ENCODE measurements at regions not wholly inside any gene's neighbourhood (a gene's known extent, or its start where the extent isn't known, plus 50 kb on each side); places are given as distances from the start of the nearest gene placed in this dataset.
A peak's percentile ranks its signal among the peaks of the same experiment; 100 is the strongest.
"Not testable (repeated sequence)": the region's sequence is repeated elsewhere in the genome, so short reads cannot be mapped to it uniquely, and the experiment has no call there.

DNA sequence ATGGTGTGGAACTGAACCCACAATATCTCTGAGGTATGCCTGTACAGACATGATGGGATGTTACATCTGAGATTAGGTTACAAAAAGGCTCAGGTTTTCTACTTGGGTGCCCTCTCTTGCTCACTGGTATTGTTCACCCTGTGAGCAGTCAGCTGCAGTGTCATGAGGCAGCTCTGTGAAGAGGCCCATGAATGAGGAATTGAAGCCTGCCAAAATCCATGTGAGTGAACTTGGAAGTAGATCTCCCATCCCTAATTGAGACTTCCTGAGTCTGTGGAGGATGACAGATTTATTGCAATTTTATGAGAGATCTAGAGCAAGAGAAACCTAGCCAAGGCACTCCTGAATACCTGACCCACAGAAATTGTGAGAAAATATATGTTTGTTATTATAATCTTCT, 404.9 kb upstream of the ZEB2 start:
- Mint-ChIP-seq H3K4me3 (no peak overlapping the region), H3K27ac (no peak overlapping the region), H3K4me1 (peaks cover 5 to 9% of the 10 kb centered on the region in 2 donors), H3K9me3 (peaks cover 8 to 17% (median 11%) of the 10 kb centered on the region in 6 donors), H3K27me3 (ENCODE audit: low read depth in 3 of 3) (no peaks in the 10 kb centered on the region), H3K36me3 (peaks cover 8 to 16% (median 13%) of the 10 kb centered on the region in 3 donors)
- no peak for DNase-seq

DNA sequence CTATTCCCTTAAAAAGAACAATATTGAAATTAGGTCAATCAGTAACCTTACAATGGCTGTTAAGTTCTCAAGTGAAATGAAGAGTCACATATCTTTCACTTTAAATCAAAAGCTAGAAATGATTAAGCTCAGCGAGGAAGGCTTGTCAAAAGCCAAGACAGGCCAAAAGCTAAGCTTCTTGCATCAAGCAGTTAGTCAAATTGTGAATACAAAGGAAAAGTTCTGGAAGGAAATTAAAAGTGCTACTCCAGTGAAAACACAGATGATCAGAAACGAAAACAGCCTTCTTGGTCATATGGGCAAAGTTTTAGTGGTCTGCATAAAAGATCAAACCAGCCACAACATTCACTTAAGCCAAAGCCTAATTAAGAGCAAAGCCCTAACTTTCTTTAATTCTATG, 402.6 kb upstream of the ZEB2 start:
- Mint-ChIP-seq H3K36me3 (peaks cover 3 to 6% (median 6%) of the 10 kb centered on the region in 3 donors), H3K4me1 (peaks cover 5 to 9% of the 10 kb centered on the region in 2 donors), H3K4me3 (peak overlapping the region in 2 of 5 donors; percentile 24 to 65), H3K9me3 (peaks cover 0 to 6% (median 3%) of the 10 kb centered on the region in 6 donors), H3K27me3 (ENCODE audit: low read depth in 3 of 3) (no peaks in the 10 kb centered on the region), H3K27ac (peak overlapping the region in 1 of 6 donors; percentile 52)
- DNase-seq: no peak

DNA sequence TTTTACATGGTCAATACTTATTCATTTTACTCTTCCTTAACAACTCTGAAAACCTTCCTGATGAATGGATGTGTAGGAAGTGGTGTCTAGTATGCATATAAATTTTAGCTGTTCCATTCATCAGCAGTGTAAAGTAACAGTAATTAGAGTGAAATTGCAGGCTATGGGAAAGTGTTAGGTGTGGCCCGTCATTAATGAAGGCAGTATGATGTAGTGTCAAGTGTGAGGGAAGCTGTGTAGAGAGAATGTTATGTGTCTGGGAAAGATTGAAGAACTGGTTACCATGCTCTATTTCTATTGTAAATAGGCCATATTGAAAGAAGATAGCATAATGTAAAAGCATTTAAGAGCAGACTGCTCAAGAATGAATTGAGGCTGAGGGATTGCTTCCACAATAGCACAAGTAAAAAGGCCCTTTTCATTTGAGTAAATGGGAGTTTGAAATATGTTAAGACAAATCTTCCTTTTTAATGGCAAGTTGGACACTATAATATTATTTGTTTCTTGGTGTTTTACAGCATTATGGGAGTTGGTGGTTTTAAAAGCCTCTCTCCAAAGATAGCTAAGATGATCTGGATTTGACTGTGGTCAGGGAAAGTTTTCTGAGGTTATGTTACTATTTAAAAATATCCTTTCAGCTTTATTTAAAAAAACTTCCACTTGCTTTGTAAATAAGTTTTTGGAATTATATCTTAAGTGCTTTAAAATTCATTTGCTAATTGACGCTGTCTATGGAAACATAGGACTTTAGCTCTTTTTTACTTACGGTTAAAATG, 401.0 kb upstream of the ZEB2 start:
- H3K4me1 Mint-ChIP-seq: peaks cover 5 to 9% of the 10 kb centered on the region in 2 donors
- H3K27me3 Mint-ChIP-seq (ENCODE audit: low read depth in 3 of 3): no peaks in the 10 kb centered on the region
- DNase-seq: no peak
- H3K9me3 Mint-ChIP-seq: peaks cover 0 to 2% (median 0%) of the 10 kb centered on the region in 6 donors
- H3K4me3 Mint-ChIP-seq: no peak overlapping the region
- no peak overlapping the region for H3K27ac Mint-ChIP-seq
- H3K36me3 Mint-ChIP-seq: peaks cover 0 to 4% (median 3%) of the 10 kb centered on the region in 3 donors

DNA sequence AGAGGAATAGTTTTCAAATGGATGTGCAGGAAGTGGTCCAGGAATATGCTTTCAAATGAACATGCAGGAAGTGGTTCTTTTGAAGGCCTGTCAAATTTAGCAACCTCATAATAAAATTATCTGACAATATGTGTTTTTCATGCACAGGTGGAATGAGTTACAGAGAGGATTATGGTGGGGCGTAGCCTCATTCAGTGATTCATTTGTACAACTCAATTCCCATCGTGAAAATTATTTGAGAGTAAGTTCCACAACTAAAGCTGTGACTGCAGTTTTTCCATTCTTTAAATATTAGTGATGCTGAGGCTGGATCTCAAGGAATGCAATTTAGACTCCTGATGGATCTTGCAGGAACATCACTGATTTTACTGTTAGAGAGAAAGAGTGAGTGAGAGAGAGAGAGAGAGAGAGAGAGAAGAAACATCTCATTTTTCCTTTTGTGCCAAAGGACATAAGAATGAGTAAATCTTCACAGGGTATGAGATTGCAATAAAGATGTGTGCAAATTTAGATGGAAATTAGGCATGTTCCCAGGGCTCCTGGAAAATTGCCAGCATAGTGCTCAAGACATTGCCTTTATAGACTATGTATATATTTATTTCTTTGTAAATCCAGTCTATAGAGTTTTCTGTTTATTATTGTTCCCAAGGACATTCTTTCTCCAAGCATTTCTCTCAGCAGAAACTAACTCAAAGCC, 394.9 kb upstream of the ZEB2 start:
- no peak for DNase-seq
- Mint-ChIP-seq H3K27me3 (ENCODE audit: low read depth in 3 of 3) (peaks cover 0 to 2% (median 0%) of the 10 kb centered on the region in 3 donors), H3K27ac (no peak overlapping the region), H3K9me3 (peaks cover 0 to 2% (median 0%) of the 10 kb centered on the region in 6 donors), H3K4me1 (peaks cover 5 to 9% of the 10 kb centered on the region in 2 donors), H3K36me3 (peaks cover 0 to 4% (median 3%) of the 10 kb centered on the region in 3 donors), H3K4me3 (no peak overlapping the region)

DNA sequence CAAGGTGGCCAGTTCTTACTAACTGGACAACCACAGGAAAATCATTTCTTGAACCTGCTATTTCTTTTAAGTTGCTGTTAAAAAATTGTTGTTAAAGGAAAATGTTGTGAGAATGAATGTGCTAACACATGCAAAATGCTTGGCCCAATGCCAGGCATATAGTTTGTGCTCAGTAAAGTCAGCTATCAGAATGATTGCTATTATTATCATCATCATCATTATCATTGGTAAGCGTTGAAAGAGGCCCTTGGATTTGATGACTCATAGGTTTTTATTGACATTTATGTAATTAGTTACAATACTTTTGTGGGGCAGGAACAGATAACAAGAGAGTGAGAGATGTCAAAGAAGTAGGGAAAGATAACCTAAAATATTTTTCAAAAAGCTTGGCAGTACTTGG, 394.2 kb upstream of the ZEB2 start:
- peaks cover 5 to 9% of the 10 kb centered on the region in 2 donors for H3K4me1 Mint-ChIP-seq
- H3K27ac Mint-ChIP-seq: no peak overlapping the region
- no peaks in the 10 kb centered on the region for H3K9me3 Mint-ChIP-seq
- no peak overlapping the region for H3K4me3 Mint-ChIP-seq
- H3K36me3 Mint-ChIP-seq: peaks cover 0 to under 1% (median 0%) of the 10 kb centered on the region in 3 donors
- peaks cover 0 to 2% (median under 1%) of the 10 kb centered on the region in 3 donors for H3K27me3 Mint-ChIP-seq (ENCODE audit: low read depth in 3 of 3)
- DNase-seq: no peak

DNA sequence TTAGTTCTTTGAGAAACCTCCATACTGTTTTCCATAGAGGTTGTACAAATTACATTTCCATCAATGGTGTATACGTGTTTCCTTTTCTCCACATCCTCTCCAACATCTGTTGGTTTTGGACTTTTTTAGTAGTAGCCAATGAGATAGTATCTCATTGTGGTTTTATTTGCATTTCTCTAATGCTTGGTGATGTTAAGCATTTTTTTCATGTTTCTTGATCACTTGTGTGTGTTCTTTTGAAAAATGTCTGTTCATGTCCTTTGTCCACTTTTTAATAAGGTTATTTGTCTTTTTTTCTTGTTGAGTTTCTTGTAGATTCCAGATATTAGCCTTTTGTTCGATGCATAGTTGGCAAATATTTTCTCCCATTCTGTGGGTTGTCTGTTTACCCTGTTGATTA, 392.3 kb upstream of the ZEB2 start:
- H3K36me3 Mint-ChIP-seq: no peaks in the 10 kb centered on the region

DNA sequence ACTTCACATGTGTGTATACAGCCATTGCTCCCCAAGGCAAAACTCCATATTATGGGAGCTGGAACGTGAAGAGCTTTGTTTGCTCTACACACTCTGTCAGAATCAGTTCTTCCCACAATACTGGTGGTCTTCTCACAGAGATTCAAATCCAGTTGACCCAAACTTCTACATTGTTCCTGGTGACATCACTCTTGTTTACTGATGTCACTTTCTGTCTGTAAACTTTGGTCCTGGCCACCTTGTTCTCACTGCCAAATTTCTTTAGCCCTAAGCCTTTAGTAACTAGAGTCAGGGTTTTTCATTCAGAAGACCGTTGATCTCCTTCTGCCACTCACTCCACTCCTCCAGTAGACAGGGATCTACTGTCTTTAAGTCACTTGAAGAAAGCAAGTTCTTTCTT, 386.0 kb upstream of the ZEB2 start:
- DNase-seq: no peak
- Mint-ChIP-seq H3K36me3 (peaks cover 0 to 11% (median 4%) of the 10 kb centered on the region in 3 donors), H3K4me1 (no peaks in the 10 kb centered on the region), H3K9me3 (peaks cover 0 to 8% (median 0%) of the 10 kb centered on the region in 6 donors), H3K27me3 (ENCODE audit: low read depth in 3 of 3) (peaks cover 1 to 5% (median 3%) of the 10 kb centered on the region in 3 donors), H3K27ac (no peak overlapping the region), H3K4me3 (no peak overlapping the region)

More for the DNA sequence above, 392.3 kb upstream of the ZEB2 start:
- Mint-ChIP-seq H3K27ac (no peak overlapping the region), H3K4me3 (no peak overlapping the region), H3K27me3 (ENCODE audit: low read depth in 3 of 3) (peaks cover 2 to 3% (median 2%) of the 10 kb centered on the region in 3 donors), H3K4me1 (peaks cover 5 to 9% of the 10 kb centered on the region in 2 donors), H3K9me3 (no peaks in the 10 kb centered on the region)
- DNase-seq: no peak

DNA sequence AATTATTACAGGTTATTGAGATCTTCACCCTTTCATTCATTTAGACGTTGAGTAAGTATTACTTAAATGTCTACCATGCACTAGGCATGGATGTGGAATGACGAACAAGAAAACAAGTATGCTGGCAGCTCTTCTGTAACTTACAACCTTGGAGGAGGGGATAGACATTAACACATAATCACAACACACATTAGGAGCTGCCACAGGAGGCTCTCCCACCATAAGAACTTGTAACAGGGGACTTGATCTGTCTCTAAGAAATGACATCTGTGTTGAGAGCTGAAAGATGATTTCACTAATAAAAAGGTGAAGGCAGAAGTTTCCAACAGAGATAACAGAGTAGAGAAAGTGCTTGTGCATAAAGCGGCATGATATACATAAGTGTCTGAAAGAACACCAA, 384.7 kb upstream of the ZEB2 start:
- H3K27me3 Mint-ChIP-seq (ENCODE audit: low read depth in 3 of 3): peaks cover 0 to 5% (median 3%) of the 10 kb centered on the region in 3 donors
- H3K4me1 Mint-ChIP-seq: no peaks in the 10 kb centered on the region
- no peak overlapping the region for H3K27ac Mint-ChIP-seq
- H3K4me3 Mint-ChIP-seq: no peak overlapping the region
- H3K9me3 Mint-ChIP-seq: peaks cover 0 to 11% (median 2%) of the 10 kb centered on the region in 6 donors
- H3K36me3 Mint-ChIP-seq: peaks cover 0 to 15% (median 4%) of the 10 kb centered on the region in 3 donors
- no peak for DNase-seq

DNA sequence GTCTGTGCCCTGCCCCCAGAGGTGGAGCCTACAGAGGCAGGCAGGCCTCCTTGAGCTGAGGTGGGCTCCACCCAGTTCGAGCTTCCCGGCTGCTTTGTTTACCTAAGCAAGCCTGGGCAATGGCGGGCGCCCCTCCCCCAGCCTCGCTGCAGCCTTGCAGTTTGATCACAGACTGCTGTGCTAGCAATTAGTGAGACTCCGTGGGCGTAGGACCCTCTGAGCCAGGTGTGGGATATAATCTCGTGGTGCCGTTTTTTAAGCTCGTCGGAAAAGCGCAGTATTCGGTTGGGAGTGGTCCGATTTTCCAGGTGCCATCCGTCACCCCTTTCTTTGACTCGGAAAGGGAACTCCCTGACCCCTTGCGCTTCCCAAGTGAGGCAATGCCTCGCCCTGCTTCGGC, 383.1 kb upstream of the ZEB2 start:
- H3K4me1 Mint-ChIP-seq; DNase-seq; H3K27me3 Mint-ChIP-seq (ENCODE audit: low read depth in 3 of 3); H3K4me3 Mint-ChIP-seq; H3K27ac Mint-ChIP-seq: not testable (repeated sequence)
- H3K36me3 Mint-ChIP-seq: peaks cover 0 to 15% (median 4%) of the 10 kb centered on the region in 3 donors
- peaks cover 0 to 11% (median 2%) of the 10 kb centered on the region in 6 donors for H3K9me3 Mint-ChIP-seq

DNA sequence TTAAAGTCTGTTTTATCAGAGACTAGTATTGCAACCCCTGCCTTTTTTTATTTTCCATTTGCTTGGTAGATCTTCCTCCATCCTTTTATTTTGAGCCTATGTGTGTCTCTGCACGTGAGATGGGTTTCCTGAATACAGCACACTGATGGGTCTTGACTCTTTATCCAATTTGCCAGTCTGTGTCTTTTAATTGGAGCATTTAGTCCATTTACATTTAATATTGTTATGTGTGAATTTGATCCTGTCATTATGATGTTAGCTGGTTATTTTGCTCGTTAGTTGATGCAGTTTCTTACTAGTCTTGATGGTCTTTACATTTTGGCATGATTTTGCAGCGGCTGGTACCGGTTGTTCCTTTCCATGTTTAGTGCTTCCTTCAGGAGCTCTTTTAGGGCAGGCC, 381.5 kb upstream of the ZEB2 start:
- DNase-seq; H3K4me1 Mint-ChIP-seq; H3K4me3 Mint-ChIP-seq; H3K27ac Mint-ChIP-seq; H3K27me3 Mint-ChIP-seq (ENCODE audit: low read depth in 3 of 3): not testable (repeated sequence)
- Mint-ChIP-seq H3K9me3 (peaks cover 0 to 11% (median 2%) of the 10 kb centered on the region in 6 donors), H3K36me3 (peaks cover 0 to 15% (median 4%) of the 10 kb centered on the region in 3 donors)

DNA sequence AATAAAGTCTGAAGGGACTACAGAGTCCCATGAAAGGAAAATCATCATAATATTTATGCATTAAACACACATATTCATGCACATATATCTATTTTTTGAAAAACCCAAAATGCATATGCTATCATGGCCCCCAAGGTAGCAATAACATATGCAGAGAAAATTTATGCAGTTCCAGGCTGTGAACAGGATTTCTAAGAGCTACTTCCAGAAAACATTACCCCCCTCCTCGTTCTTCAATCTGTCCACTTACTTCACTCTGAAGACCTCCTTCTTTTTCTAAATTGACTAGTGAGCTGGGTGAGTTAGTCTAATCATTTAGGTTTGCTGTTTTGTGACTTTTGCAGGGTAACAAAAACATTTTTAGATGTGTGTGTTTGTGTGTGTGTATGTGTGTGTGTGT, 376.4 kb upstream of the ZEB2 start:
- H3K4me1 Mint-ChIP-seq: peaks cover 0 to 9% of the 10 kb centered on the region in 2 donors
- DNase-seq: no peak
- peaks cover 0 to 8% (median 0%) of the 10 kb centered on the region in 3 donors for H3K36me3 Mint-ChIP-seq
- H3K9me3 Mint-ChIP-seq: peaks cover 0 to 3% (median under 1%) of the 10 kb centered on the region in 6 donors
- H3K27ac Mint-ChIP-seq: no peak overlapping the region
- H3K27me3 Mint-ChIP-seq (ENCODE audit: low read depth in 3 of 3): no peaks in the 10 kb centered on the region
- H3K4me3 Mint-ChIP-seq: no peak overlapping the region

DNA sequence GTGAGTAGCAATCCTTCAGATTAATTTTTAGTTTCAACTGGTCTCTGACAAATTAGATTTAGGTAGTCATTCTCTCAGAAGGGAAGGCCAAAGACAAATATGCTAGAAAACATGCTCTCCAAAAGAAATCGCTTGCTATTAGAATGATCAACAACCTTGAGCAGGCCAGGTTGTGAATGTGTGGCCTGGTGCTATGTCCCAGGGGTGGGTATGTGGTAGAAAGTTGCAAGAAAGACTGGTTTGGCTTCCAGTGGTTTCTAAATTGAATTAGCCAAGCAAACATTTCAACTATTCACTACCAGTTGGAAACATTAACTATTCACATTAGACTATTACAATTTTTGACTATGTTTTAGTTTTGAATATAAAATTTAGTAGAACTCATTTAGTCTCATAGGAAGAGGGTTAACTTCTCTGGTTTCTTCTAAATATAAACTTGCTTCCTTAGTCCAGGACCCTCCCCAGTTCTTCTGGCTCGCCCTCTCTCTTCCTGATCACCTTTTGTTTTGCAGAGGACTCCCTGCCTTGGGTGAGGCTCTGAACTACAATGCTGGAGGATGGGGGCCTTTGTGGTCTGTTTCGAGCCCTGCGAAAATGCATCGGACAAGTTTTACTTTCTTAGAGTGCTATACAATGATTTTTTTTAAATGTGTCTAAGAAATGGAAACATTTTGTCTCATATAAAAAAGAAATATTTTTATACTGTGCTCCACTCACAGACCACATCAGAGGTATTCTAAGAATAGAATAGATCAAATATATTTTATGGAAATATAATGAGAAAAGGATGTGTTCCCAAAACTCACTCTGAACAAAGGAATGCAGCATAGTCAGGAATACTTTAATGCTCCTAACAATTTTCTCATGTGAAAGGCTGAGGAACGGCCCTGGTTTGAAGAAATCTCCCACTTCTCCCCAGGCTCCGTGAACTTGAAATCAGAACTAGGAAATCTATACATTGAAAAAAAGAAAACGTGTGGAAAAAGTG, 375.0 kb upstream of the ZEB2 start:
- no peak for DNase-seq
- H3K36me3 Mint-ChIP-seq: no peaks in the 10 kb centered on the region
- H3K27me3 Mint-ChIP-seq (ENCODE audit: low read depth in 3 of 3): peaks cover 0 to 2% (median 0%) of the 10 kb centered on the region in 3 donors

DNA sequence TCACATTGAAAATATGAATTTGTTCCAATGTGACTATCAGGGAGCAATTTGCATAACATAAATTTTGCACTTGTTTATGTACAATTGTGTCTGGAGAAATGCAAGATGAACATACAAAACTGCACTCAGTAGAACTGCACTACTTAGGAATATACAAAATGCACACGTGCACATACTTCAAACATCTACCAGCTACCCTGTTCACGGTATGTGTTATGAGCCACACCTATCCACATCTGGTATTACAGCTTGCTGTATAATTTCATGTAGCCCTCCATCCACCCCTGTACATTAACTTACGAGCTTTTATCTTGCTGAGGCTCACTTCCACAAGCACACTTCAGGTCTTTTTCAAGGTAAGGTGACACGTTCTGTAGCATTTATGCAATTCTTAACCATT, 373.5 kb upstream of the ZEB2 start:
- H3K27ac Mint-ChIP-seq: no peak overlapping the region
- no peak for DNase-seq
- no peak overlapping the region for H3K4me3 Mint-ChIP-seq
- H3K4me1 Mint-ChIP-seq: peaks cover 5 to 14% of the 10 kb centered on the region in 2 donors
- H3K27me3 Mint-ChIP-seq (ENCODE audit: low read depth in 3 of 3): peaks cover 0 to 2% (median 0%) of the 10 kb centered on the region in 3 donors
- no peaks in the 10 kb centered on the region for H3K36me3 Mint-ChIP-seq
- H3K9me3 Mint-ChIP-seq: no peaks in the 10 kb centered on the region

More for the DNA sequence above, 375.0 kb upstream of the ZEB2 start:
- Mint-ChIP-seq H3K27ac (peak overlapping the region in 1 of 6 donors; percentile 6), H3K4me1 (peaks cover 5 to 14% of the 10 kb centered on the region in 2 donors), H3K4me3 (no peak overlapping the region), H3K9me3 (no peaks in the 10 kb centered on the region)
